HepG2 (cell line): ENCODE measurements at regions not wholly inside any gene's neighbourhood (a gene's known extent, or its start where the extent isn't known, plus 50 kb on each side); places are given as distances from the start of the nearest gene placed in this dataset.
A peak's percentile ranks its signal among the peaks of the same experiment; 100 is the strongest.

Experiments used
- ATAC-seq: fragments of 200-7000 bp; cut with Tn5 transposase; 3 replicates; pipeline ENCODE4 v1.9.1; 2020; ENCODE audit warnings: mild to moderate bottlenecking, moderate library complexity
- BruUV-seq: library from RNA; stranded (reverse); fragments of 400-500 nt; replicated peaks from 2 replicates; lab custom pipeline; 2021; lab: Mats Ljungman, UMichigan
- CTCF ChIA-PET: fragments of 300-600 bp; formaldehyde crosslinking; extraction: SDS; loops from one replicate; lab custom pipeline; 2021; ENCODE audit warnings: low total read pairs, inconsistent platforms, low intra/inter-chr PET ratio; lab: Yijun Ruan, JAX
- POLR2A ChIA-PET: fragments of 350-600 bp; sonication (Branson Sonifier 250); formaldehyde crosslinking; loops from one replicate; lab custom pipeline; 2020; ENCODE audit warnings: antibody characterized with exemption, inconsistent platforms; lab: Yijun Ruan, JAX
- DNase-seq: peaks from one replicate; pipeline ENCODE4 v3.0.0-alpha.2; 2015; ENCODE audit warnings: low spot score
- FAIRE-seq: peaks from 3 replicates; lab custom pipeline; 2011; peaks lifted over from hg19 to GRCh38; lab: Jason Lieb, UNC
- H2AFZ ChIP-seq: one replicate; pipeline ENCODE4 v1.6.1; 2011; ENCODE audit warnings: low read length, inconsistent platforms
- H3K27ac ChIP-seq: fragments of 300-600 bp; 3 replicates; pipeline ENCODE4 v1.8.0; 2011; ENCODE audit warnings: mixed run types, mild to moderate bottlenecking, mixed read lengths, low read length, inconsistent platforms; ENCODE audit not compliant: insufficient read depth; ENCODE audit errors: extremely low read length
- H3K27me3 ChIP-seq, 2 experiments: fragments of 200-600 bp in 1 of 2; 2 replicates in 1 of 2; 3 replicates in 1 of 2; pipeline versions ENCODE4 v1.6.0 to v1.8.0; 2011; ENCODE audit warnings: low read length in 2 of 2, mild to moderate bottlenecking in 2 of 2, moderate library complexity in 2 of 2, inconsistent platforms in 1 of 2; ENCODE audit not compliant: insufficient read depth in 2 of 2, control insufficient read depth in 1 of 2
- H3K36me3 ChIP-seq, 2 experiments: fragments of 200-600 bp in 1 of 2; replicated peaks in 1 of 2; 2 replicates in 1 of 2; 3 replicates in 1 of 2; pipeline versions ENCODE4 v1.5.1 to v1.8.0; 2011; ENCODE audit warnings: low read length in 2 of 2, inconsistent platforms in 1 of 2; ENCODE audit not compliant: insufficient read depth in 2 of 2, control insufficient read depth in 1 of 2
- H3K4me1 ChIP-seq: 2 replicates; pipeline ENCODE4 v1.5.1; 2012; ENCODE audit warnings: low read length, inconsistent platforms; ENCODE audit not compliant: insufficient read depth
- H3K4me2 ChIP-seq: 2 replicates; pipeline ENCODE4 v1.6.0; 2011; ENCODE audit warnings: low read depth, low read length, inconsistent platforms
- H3K4me3 ChIP-seq, 3 experiments: fragments of 200-600 bp in 1 of 3; sonication (generic), shearing (Covaris generic) in 1 of 3; replicated peaks in 1 of 3; 2 replicates each; pipeline ENCODE4 v1.5.1; 2011 to 2016; ENCODE audit warnings: low read length in 3 of 3, inconsistent platforms in 2 of 3, low read depth in 2 of 3, mild to moderate bottlenecking in 2 of 3, control low read depth in 1 of 3, mixed read lengths in 1 of 3; ENCODE audit not compliant: insufficient read depth in 1 of 3
- H3K79me2 ChIP-seq: one replicate; pipeline ENCODE4 v1.6.1; 2011; ENCODE audit warnings: low read length, inconsistent platforms; ENCODE audit not compliant: insufficient read depth
- H3K9ac ChIP-seq: 2 replicates; pipeline ENCODE4 v1.6.0; 2011; ENCODE audit warnings: mild to moderate bottlenecking, low read depth, low read length, inconsistent platforms; ENCODE audit not compliant: insufficient read depth
- H3K9me3 ChIP-seq: 2 replicates; pipeline ENCODE4 v1.5.1; 2012; ENCODE audit warnings: mild to moderate bottlenecking, low read length
- H4K20me1 ChIP-seq: 2 replicates; pipeline ENCODE4 v1.6.0; 2011; ENCODE audit warnings: inconsistent platforms, mild to moderate bottlenecking, low read length, moderate library complexity; ENCODE audit not compliant: insufficient read depth
- BCL6 ChIP-seq: IDR thresholded peaks from 2 replicates; pipeline ENCODE4 v1.6.1; 2016; ENCODE audit warnings: missing genetic modification reagents, missing compliant biosample characterization
- HNF4G ChIP-seq, 2 experiments: sonication (generic) in 1 of 2; formaldehyde crosslinking in 1 of 2; IDR thresholded peaks; 2 replicates each; pipeline versions ENCODE4 v1.4.0 to v1.6.1; 2011 to 2020; ENCODE audit warnings: borderline replicate concordance in 2 of 2, low read depth in 2 of 2, mild to moderate bottlenecking in 2 of 2, low read length in 1 of 2, missing genetic modification reagents in 1 of 2, moderate library complexity in 1 of 2
- HNRNPK ChIP-seq: fragments of 200-400 bp; formaldehyde crosslinking; IDR thresholded peaks from 2 replicates; pipeline ENCODE4 v1.6.1; 2018; ENCODE audit warnings: low read length, low read depth, moderate library complexity, mild to moderate bottlenecking; ENCODE audit not compliant: poor library complexity, severe bottlenecking
- PBX3 ChIP-seq: sonication (generic); formaldehyde crosslinking; IDR thresholded peaks from 2 replicates; pipeline ENCODE4 v1.8.1; 2023; ENCODE audit warnings: missing genetic modification reagents, inconsistent platforms, borderline replicate concordance
- SP4 ChIP-seq: sonication (generic); formaldehyde crosslinking; IDR thresholded peaks from 2 replicates; pipeline ENCODE4 v1.8.1; 2023; ENCODE audit warnings: mild to moderate bottlenecking, missing genetic modification reagents
- TIGD3 ChIP-seq: sonication (generic); formaldehyde crosslinking; IDR thresholded peaks from 2 replicates; pipeline ENCODE4 v1.5.1; 2020; ENCODE audit warnings: mild to moderate bottlenecking, missing genetic modification reagents, borderline replicate concordance
- ZFP62 ChIP-seq: sonication (generic); formaldehyde crosslinking; IDR thresholded peaks from 2 replicates; pipeline ENCODE4 v1.4.0; 2020; ENCODE audit warnings: missing genetic modification reagents
- ZNF20 ChIP-seq: sonication (generic); formaldehyde crosslinking; IDR thresholded peaks from 2 replicates; pipeline ENCODE4 v1.4.0; 2020; ENCODE audit warnings: mild to moderate bottlenecking, moderate library complexity, missing genetic modification reagents
- WGBS: methylation state at CpG from one replicate; pipeline ENCODE4 v1.1.6; 2017; ENCODE audit warnings: low lambda C conversion rate; 5-methylcytosine and 5-hydroxymethylcytosine counted together
- in situ Hi-C: cut with HindIII; loops from 2 replicates; pipeline ENCODE4 v1.10.0; 2017; ENCODE audit warnings: low pct_unique_long_range_greater_than_20kb; ENCODE audit not compliant: extremely low pct_ligation_motif_present
- intact Hi-C: fragments of 100-400 bp; cut with micrococcal nuclease; formaldehyde crosslinking; loops from one replicate; pipeline ENCODE4 v1.10.0; 2022; ENCODE audit not compliant: unreplicated experiment

- DNase-seq (no peak), ATAC-seq (no peak), FAIRE-seq (no peak)
- H3K4me2 ChIP-seq, result no peak overlapping the region
- intact Hi-C loops, result no loop called here
- in situ Hi-C loops, result no loop called here
- no peak overlapping the region for H2AFZ ChIP-seq
- no peaks in the 10 kb centered on the region for H4K20me1 ChIP-seq
- no peak overlapping the region for H3K4me3 ChIP-seq
- CTCF ChIA-PET, result no interaction called here
- H3K27me3 ChIP-seq, result no peaks in the 10 kb centered on the region; a peak in 1 of 5 replicates
- peaks cover 9% of the 10 kb centered on the region for H3K4me1 ChIP-seq
- no peaks in the 10 kb centered on the region for H3K36me3 ChIP-seq
- no peaks in the 10 kb centered on the region for H3K79me2 ChIP-seq
- peaks cover 8% of the 10 kb centered on the region; the same call in 1 of the 2 replicates for H3K9me3 ChIP-seq
- POLR2A ChIA-PET, result no interaction called here
- no peak overlapping the region for H3K27ac ChIP-seq
- 81% methylated on average over 6 of the region's 6 CpGs for WGBS
- H3K9ac ChIP-seq, result no peak overlapping the region
- no TSS peak for BruUV-seq
- peak; percentile 34 for TF ChIP-seq HNRNPK
- no peak for TF ChIP-seq PBX3
- TF ChIP-seq TIGD3 (CRISPR knock-in tag), result no peak
- TF ChIP-seq SP4 (CRISPR knock-in tag), result no peak
These were observed 194.5 kb upstream of the CDKN3 start for GRCh38 chr14:54202288-54202687.

GRCh38 chr14:54206516-54206915, 190.3 kb upstream of the CDKN3 start:
- Histone ChIP-seq H3K4me2 (no peak overlapping the region), H3K27me3 (no peaks in the 10 kb centered on the region), H3K79me2 (no peaks in the 10 kb centered on the region), H3K9me3 (no peaks in the 10 kb centered on the region), H2AFZ (no peak overlapping the region), H4K20me1 (no peaks in the 10 kb centered on the region), H3K27ac (no peak overlapping the region), H3K4me1 (peaks cover 30% of the 10 kb centered on the region), H3K36me3 (no peaks in the 10 kb centered on the region), H3K9ac (no peak overlapping the region), H3K4me3 (no peak overlapping the region)
- DNase-seq, result no peak
- TF ChIP-seq ZFP62 (CRISPR knock-in tag) (no peak), HNF4G (IDR thresholded peaks at IDR 0.05; ENCODE audit: borderline replicate concordance, low read depth, low read length) (no peak), HNF4G (CRISPR knock-in tag; IDR thresholded peaks at IDR 0.05; ENCODE audit: borderline replicate concordance, low read depth) (no peak), ZNF20 (CRISPR knock-in tag) (no peak), BCL6 (CRISPR knock-in tag) (no peak)
- intact Hi-C loops, result no loop called here
- ATAC-seq, result no peak
- POLR2A ChIA-PET, result no interaction called here
- in situ Hi-C loops, result no loop called here
- BruUV-seq, result no TSS peak
- WGBS, result 5% methylated on average over 1 of the region's 1 CpG
- no peak for FAIRE-seq
- CTCF ChIA-PET, result no interaction called here
